ENCODE measurements at regions not wholly inside any gene's neighbourhood (a gene's known extent, or its start where the extent isn't known, plus 50 kb on each side); places are given as distances from the start of the nearest gene placed in this dataset.

- WGBS: no CpG with 5 or more reads among the region's 1 CpG
These were observed 589.7 kb upstream of the KCNMB2 start for GRCh38 chr3:177946497-177946896.

DNA sequence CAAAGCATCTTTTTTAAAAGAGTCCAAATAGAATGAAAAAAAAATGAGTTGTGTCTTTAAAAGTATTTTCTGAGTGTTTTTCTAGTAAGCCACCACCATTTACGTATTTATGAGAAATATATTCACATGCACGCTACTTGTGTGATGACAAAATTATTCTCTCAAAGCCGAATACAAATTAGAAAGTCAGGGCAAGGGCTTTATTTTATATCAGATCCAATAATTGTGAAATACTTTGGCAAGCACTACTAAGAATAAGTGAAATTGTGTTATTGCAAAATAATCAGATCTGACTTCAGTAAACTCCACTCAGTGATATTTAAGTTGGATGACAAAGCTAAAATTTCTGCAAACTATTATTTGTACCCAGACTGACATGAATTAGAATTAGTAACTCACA lies 589.3 kb upstream of the KCNMB2 start:
- Histone ChIP-seq H3K4me3 (ENCODE audit: low read length) (no peak overlapping the region), H3K27ac (ENCODE audit: low read depth, low read length) (no peak overlapping the region), H3K9ac (ENCODE audit: low read depth, low read length) (no peak overlapping the region), H3K36me3 (ENCODE audit: insufficient read depth, low read length) (no peaks in the 10 kb centered on the region), H3K4me1 (ENCODE audit: insufficient read depth, low read length) (0 out of 2 replicates have a peak, but pooled peaks cover under 1% of the 10 kb centered on the region), H3K9me3 (ENCODE audit: insufficient read depth, low read depth, low read length) (no peaks in the 10 kb centered on the region), H3K27me3 (ENCODE audit: insufficient read depth, low read length) (no peaks in the 10 kb centered on the region)
- WGBS: no CpG with 5 or more reads among the region's 3 CpGs

More at GRCh38 chr3:177946497-177946896, 589.7 kb upstream of the KCNMB2 start:
- Histone ChIP-seq H3K9ac (ENCODE audit: low read depth, low read length) (no peak overlapping the region), H3K9me3 (ENCODE audit: insufficient read depth, low read depth, low read length) (no peaks in the 10 kb centered on the region), H3K4me1 (ENCODE audit: insufficient read depth, low read length) (peaks cover 5% of the 10 kb centered on the region), H3K36me3 (ENCODE audit: insufficient read depth, low read length) (no peaks in the 10 kb centered on the region), H3K27ac (ENCODE audit: low read depth, low read length) (no peak overlapping the region), H3K27me3 (ENCODE audit: insufficient read depth, low read length) (no peaks in the 10 kb centered on the region), H3K4me3 (ENCODE audit: low read length) (no peak overlapping the region)

DNA sequence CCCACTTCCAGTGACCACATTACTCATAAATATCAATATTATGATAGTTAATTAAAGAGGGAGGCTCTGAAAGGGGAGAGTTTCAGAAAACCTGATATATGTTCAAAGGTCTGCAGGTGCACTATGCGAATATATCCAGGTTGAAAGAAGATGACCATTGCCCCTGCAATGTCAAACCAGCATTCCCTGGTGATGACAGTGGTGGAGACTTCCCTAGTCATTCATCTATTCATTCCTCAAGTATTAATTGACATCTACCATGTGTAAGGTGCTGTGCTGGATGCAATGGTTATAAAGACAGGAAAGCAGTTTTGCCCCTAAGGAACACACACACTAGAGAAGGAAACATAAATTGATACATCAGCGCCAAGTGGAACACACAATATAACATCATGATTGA lies 588.3 kb upstream of the KCNMB2 start:
- Histone ChIP-seq H3K9ac (ENCODE audit: low read depth, low read length) (no peak overlapping the region), H3K4me3 (ENCODE audit: low read length) (no peak overlapping the region), H3K36me3 (ENCODE audit: insufficient read depth, low read length) (no peaks in the 10 kb centered on the region), H3K27me3 (ENCODE audit: insufficient read depth, low read length) (no peaks in the 10 kb centered on the region), H3K27ac (ENCODE audit: low read depth, low read length) (no peak overlapping the region), H3K4me1 (ENCODE audit: insufficient read depth, low read length) (no peaks in the 10 kb centered on the region), H3K9me3 (ENCODE audit: insufficient read depth, low read depth, low read length) (no peaks in the 10 kb centered on the region)
- WGBS: 100% methylated on average over 2 of the region's 2 CpGs

GRCh38 chr3:177948716-177949425 lies 587.4 kb upstream of the KCNMB2 start:
- WGBS: 97% methylated on average over 4 of the region's 4 CpGs
- no peaks in the 10 kb centered on the region for H3K9me3 ChIP-seq (ENCODE audit: insufficient read depth, low read depth, low read length)
- no peaks in the 10 kb centered on the region for H3K36me3 ChIP-seq (ENCODE audit: insufficient read depth, low read length)
- no peaks in the 10 kb centered on the region for H3K4me1 ChIP-seq (ENCODE audit: insufficient read depth, low read length)
- no peak overlapping the region for H3K4me3 ChIP-seq (ENCODE audit: low read length)
- H3K9ac ChIP-seq (ENCODE audit: low read depth, low read length): no peak overlapping the region
- H3K27ac ChIP-seq (ENCODE audit: low read depth, low read length): no peak overlapping the region
- no peaks in the 10 kb centered on the region for H3K27me3 ChIP-seq (ENCODE audit: insufficient read depth, low read length)

DNA sequence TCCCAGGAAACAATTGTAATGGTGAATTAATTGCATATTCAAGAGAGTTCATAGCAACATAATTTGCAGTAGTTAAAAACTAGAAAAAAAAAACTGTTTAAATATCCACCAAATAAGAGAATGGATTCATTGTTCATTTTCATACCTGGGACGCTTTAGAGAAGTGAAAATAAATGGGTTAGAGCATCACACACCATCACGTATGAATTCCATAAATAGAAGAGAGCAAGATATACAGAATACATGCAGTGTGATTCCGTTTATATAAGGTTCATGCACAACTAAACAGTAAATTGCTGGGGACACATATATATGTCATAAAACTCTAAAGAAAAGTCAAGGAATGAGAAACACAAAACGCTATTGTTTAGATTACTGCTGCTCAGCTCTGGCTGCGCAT lies 577.0 kb upstream of the KCNMB2 start:
- no peaks in the 10 kb centered on the region for H3K36me3 ChIP-seq (ENCODE audit: insufficient read depth, low read length)
- H3K27ac ChIP-seq (ENCODE audit: low read depth, low read length): no peak overlapping the region
- no peaks in the 10 kb centered on the region for H3K27me3 ChIP-seq (ENCODE audit: insufficient read depth, low read length)
- no peak overlapping the region for H3K4me3 ChIP-seq (ENCODE audit: low read length)
- 83% methylated on average over 3 of the region's 5 CpGs for WGBS
- no peaks in the 10 kb centered on the region for H3K9me3 ChIP-seq (ENCODE audit: insufficient read depth, low read depth, low read length)
- no peak overlapping the region for H3K9ac ChIP-seq (ENCODE audit: low read depth, low read length)
- no peaks in the 10 kb centered on the region for H3K4me1 ChIP-seq (ENCODE audit: insufficient read depth, low read length)

GRCh38 chr3:177960014-177960413 lies 576.2 kb upstream of the KCNMB2 start:
- WGBS: 94% methylated on average over 2 of the region's 2 CpGs
- Histone ChIP-seq H3K4me3 (ENCODE audit: low read length) (no peak overlapping the region), H3K9me3 (ENCODE audit: insufficient read depth, low read depth, low read length) (no peaks in the 10 kb centered on the region), H3K27me3 (ENCODE audit: insufficient read depth, low read length) (no peaks in the 10 kb centered on the region), H3K4me1 (ENCODE audit: insufficient read depth, low read length) (no peaks in the 10 kb centered on the region), H3K27ac (ENCODE audit: low read depth, low read length) (no peak overlapping the region), H3K9ac (ENCODE audit: low read depth, low read length) (no peak overlapping the region), H3K36me3 (ENCODE audit: insufficient read depth, low read length) (no peaks in the 10 kb centered on the region)

DNA sequence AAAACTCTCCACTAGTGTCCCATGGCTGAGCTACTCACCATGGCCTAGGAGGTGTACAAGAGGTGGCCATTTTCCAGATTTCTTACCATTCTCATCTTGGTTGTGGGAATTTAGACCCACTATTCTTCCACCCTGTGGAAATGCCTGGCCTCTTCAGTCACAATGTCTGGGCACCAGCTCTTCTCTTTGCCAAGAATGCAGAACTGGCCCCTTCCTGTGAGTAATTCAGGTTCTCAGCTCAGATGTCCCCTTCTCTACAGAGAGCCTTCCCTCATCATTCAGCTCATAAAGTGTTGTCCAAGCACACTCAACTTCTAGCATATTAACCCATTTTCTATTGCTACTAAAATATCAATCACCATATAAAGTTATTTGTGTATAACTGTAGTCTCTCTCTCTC lies 575.5 kb upstream of the KCNMB2 start:
- no peaks in the 10 kb centered on the region for H3K27me3 ChIP-seq (ENCODE audit: insufficient read depth, low read length)
- no peaks in the 10 kb centered on the region for H3K4me1 ChIP-seq (ENCODE audit: insufficient read depth, low read length)
- H3K9me3 ChIP-seq (ENCODE audit: insufficient read depth, low read depth, low read length): no peaks in the 10 kb centered on the region
- no peak overlapping the region for H3K4me3 ChIP-seq (ENCODE audit: low read length)
- no peak overlapping the region for H3K9ac ChIP-seq (ENCODE audit: low read depth, low read length)
- H3K36me3 ChIP-seq (ENCODE audit: insufficient read depth, low read length): no peaks in the 10 kb centered on the region
- no peak overlapping the region for H3K27ac ChIP-seq (ENCODE audit: low read depth, low read length)

DNA sequence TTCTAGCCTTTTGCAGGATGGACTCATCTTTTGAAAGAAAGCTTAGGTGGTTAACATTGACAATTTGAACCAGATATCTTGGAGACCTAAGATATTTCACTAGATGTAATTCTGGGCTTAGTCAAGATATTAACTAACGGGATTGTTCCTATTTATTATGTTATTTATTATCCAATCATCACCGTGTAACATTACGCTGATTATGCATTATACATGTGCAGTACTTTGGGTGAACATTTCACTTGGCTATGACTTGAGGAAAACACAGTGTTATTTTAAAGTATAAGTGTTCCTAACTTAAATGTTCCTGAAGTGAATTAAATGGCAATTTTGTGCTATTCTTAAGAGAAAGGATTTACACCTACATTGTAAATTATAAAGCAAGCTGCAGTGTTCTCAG lies 574.5 kb upstream of the KCNMB2 start:
- H3K27me3 ChIP-seq (ENCODE audit: insufficient read depth, low read length): no peaks in the 10 kb centered on the region
- WGBS: 100% methylated on average over 3 of the region's 3 CpGs
- no peak overlapping the region for H3K4me3 ChIP-seq (ENCODE audit: low read length)
- no peaks in the 10 kb centered on the region for H3K9me3 ChIP-seq (ENCODE audit: insufficient read depth, low read depth, low read length)
- no peaks in the 10 kb centered on the region for H3K36me3 ChIP-seq (ENCODE audit: insufficient read depth, low read length)
- no peak overlapping the region for H3K27ac ChIP-seq (ENCODE audit: low read depth, low read length)
- H3K9ac ChIP-seq (ENCODE audit: low read depth, low read length): no peak overlapping the region
- H3K4me1 ChIP-seq (ENCODE audit: insufficient read depth, low read length): no peaks in the 10 kb centered on the region

GRCh38 chr3:177966493-177966892 lies 569.7 kb upstream of the KCNMB2 start:
- Histone ChIP-seq H3K27ac (ENCODE audit: low read depth, low read length) (no peak overlapping the region), H3K36me3 (ENCODE audit: insufficient read depth, low read length) (no peaks in the 10 kb centered on the region), H3K9ac (ENCODE audit: low read depth, low read length) (no peak overlapping the region), H3K27me3 (ENCODE audit: insufficient read depth, low read length) (no peaks in the 10 kb centered on the region), H3K4me1 (ENCODE audit: insufficient read depth, low read length) (no peaks in the 10 kb centered on the region), H3K4me3 (ENCODE audit: low read length) (no peak overlapping the region), H3K9me3 (ENCODE audit: insufficient read depth, low read depth, low read length) (no peaks in the 10 kb centered on the region)
- WGBS: 89% methylated on average over 1 of the region's 1 CpG

DNA sequence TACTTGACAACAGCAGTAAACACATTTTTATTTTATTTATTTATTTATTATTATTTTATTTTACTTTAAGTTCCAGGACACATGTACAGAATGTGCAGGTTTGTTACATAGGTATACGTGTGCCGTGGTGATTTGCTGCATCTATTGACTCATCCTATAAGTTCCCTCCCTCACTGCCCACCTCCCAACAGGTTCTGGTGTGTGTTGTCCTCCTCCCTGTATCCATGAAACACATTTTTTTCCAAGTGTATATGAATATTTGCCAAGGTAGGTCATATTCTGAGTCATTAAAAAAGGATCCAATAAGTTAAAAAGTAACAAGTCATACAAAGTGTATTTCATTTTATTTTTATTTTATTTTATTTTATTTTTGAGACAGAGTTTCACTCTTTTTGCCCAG lies 567.3 kb upstream of the KCNMB2 start:
- Histone ChIP-seq H3K4me3 (ENCODE audit: low read length) (no peak overlapping the region), H3K9me3 (ENCODE audit: insufficient read depth, low read depth, low read length) (no peaks in the 10 kb centered on the region), H3K27me3 (ENCODE audit: insufficient read depth, low read length) (no peaks in the 10 kb centered on the region), H3K36me3 (ENCODE audit: insufficient read depth, low read length) (no peaks in the 10 kb centered on the region), H3K4me1 (ENCODE audit: insufficient read depth, low read length) (no peaks in the 10 kb centered on the region), H3K27ac (ENCODE audit: low read depth, low read length) (no peak overlapping the region), H3K9ac (ENCODE audit: low read depth, low read length) (no peak overlapping the region)
- WGBS: 100% methylated on average over 2 of the region's 2 CpGs

- H3K27me3 ChIP-seq (ENCODE audit: insufficient read depth, low read length): no peaks in the 10 kb centered on the region
- no peaks in the 10 kb centered on the region for H3K4me1 ChIP-seq (ENCODE audit: insufficient read depth, low read length)
- no peaks in the 10 kb centered on the region for H3K36me3 ChIP-seq (ENCODE audit: insufficient read depth, low read length)
- no peak overlapping the region for H3K4me3 ChIP-seq (ENCODE audit: low read length)
- H3K9ac ChIP-seq (ENCODE audit: low read depth, low read length): no peak overlapping the region
- no peaks in the 10 kb centered on the region for H3K9me3 ChIP-seq (ENCODE audit: insufficient read depth, low read depth, low read length)
- 94% methylated on average over 2 of the region's 2 CpGs for WGBS
- H3K27ac ChIP-seq (ENCODE audit: low read depth, low read length): no peak overlapping the region
These were observed 562.9 kb upstream of the KCNMB2 start for GRCh38 chr3:177973241-177973840.

- H3K27me3 ChIP-seq (ENCODE audit: insufficient read depth, low read length): no peaks in the 10 kb centered on the region
- no peaks in the 10 kb centered on the region for H3K9me3 ChIP-seq (ENCODE audit: insufficient read depth, low read depth, low read length)
- H3K4me3 ChIP-seq (ENCODE audit: low read length): no peak overlapping the region
- no peaks in the 10 kb centered on the region for H3K4me1 ChIP-seq (ENCODE audit: insufficient read depth, low read length)
- no peak overlapping the region for H3K27ac ChIP-seq (ENCODE audit: low read depth, low read length)
- no peak overlapping the region for H3K9ac ChIP-seq (ENCODE audit: low read depth, low read length)
- H3K36me3 ChIP-seq (ENCODE audit: insufficient read depth, low read length): no peaks in the 10 kb centered on the region
- WGBS: 91% methylated on average over 2 of the region's 2 CpGs
These were observed 560.0 kb upstream of the KCNMB2 start for GRCh38 chr3:177976241-177976640.

Data from HUES64 (cell line).